ENCODE measurements at regions not wholly inside any gene's neighbourhood (a gene's known extent, or its start where the extent isn't known, plus 50 kb on each side); places are given as distances from the start of the nearest gene placed in this dataset.

- Histone ChIP-seq H3K27ac (ENCODE audit: control insufficient read depth, insufficient read depth) (no peak overlapping the region), H3K27me3 (replicated peaks in 1 of 2; ENCODE audit: control insufficient read depth in 2 of 2, insufficient read depth in 2 of 2, low read length in 1 of 2) (no peaks in the 10 kb centered on the region; a peak in 1 of 4 replicates), H3K9ac (ENCODE audit: control insufficient read depth, insufficient read depth, low read length) (no peak overlapping the region), H3K9me3 (replicated peaks; ENCODE audit: control insufficient read depth, insufficient read depth, low read length) (no peaks in the 10 kb centered on the region; the same call in 2 of the 3 replicates), H4K20me1 (ENCODE audit: control insufficient read depth, insufficient read depth) (no peaks in the 10 kb centered on the region), H3K4me3 (no peak overlapping the region), H3K79me2 (ENCODE audit: control insufficient read depth, insufficient read depth, low read length) (no peaks in the 10 kb centered on the region), H3K36me3 (ENCODE audit: control insufficient read depth in 2 of 2, insufficient read depth in 2 of 2, low read length in 1 of 2) (no peaks in the 10 kb centered on the region), H2AFZ (ENCODE audit: control insufficient read depth, low read depth, low read length) (no peak overlapping the region), H3K4me1 (ENCODE audit: control insufficient read depth, insufficient read depth, low read length) (no peaks in the 10 kb centered on the region), H3K4me2 (ENCODE audit: control insufficient read depth, insufficient read depth) (no peak overlapping the region)
- ChIA-PET POLR2A (no interaction called here), RAD21 (ENCODE audit: unreplicated experiment) (interaction anchor here (1.1 kb wide), 1 partner anchor 44 kb away, joined by 4 read pairs; no protein-coding TSS in a partner anchor), CTCF (interaction anchor here (1.2 to 1.5 kb wide), 3 partner anchors 8 to 44 kb away, joined by 3 to 5 read pairs (median 3); no protein-coding TSS in a partner anchor), SMC1A (ENCODE audit: uncharacterized antibody, unreplicated experiment) (interaction anchor here (1.8 kb wide), 1 partner anchor 13 kb away, joined by 4 read pairs; no protein-coding TSS in a partner anchor)
- in situ Hi-C loops (cut with MboI) (no loop called here), intact Hi-C loops (cut with micrococcal nuclease; ENCODE audit: unreplicated experiment) (no loop called here)
- BruUV-seq (replicated peaks): no TSS peak
- TF ChIP-seq SKIL (IDR thresholded peaks at IDR 0.05; ENCODE audit: low read depth, poor library complexity, severe bottlenecking) (no peak), JUND (IDR thresholded peaks at IDR 0.05; ENCODE audit: low read depth, low read length) (no peak), CREM (IDR thresholded peaks at IDR 0.05; ENCODE audit: low read depth) (peak; percentile 53), SREBF2 (IDR thresholded peaks at IDR 0.05; ENCODE audit: low read length) (no peak), BHLHE40 (IDR thresholded peaks at IDR 0.05; ENCODE audit: borderline replicate concordance in 1 of 2, low read depth in 2 of 2, low read length in 1 of 2) (peak in 1 of 2 experiments; percentile 22; a peak in 1 of 4 replicates), CREB1 (IDR thresholded peaks at IDR 0.05; ENCODE audit: low read depth) (peak; percentile 46; the same call in 1 of the 2 replicates)
- DNase-seq (ENCODE audit: low read depth, low spot score): no peak
- no peak for FAIRE-seq
- no peak for ATAC-seq
- WGBS (ENCODE audit: insufficient coverage, insufficient replicate concordance, low lambda C conversion rate, missing lambda C conversion rate): 64% methylated on average over 18 of the region's 25 CpGs
Measured at GRCh38 chr1:168386949-168387586, 106.4 kb downstream of the TBX19 start.

Measured in GM12878 (cell line).